ENCODE measurements at regions not wholly inside any gene's neighbourhood (a gene's known extent, or its start where the extent isn't known, plus 50 kb on each side); places are given as distances from the start of the nearest gene placed in this dataset.

DNA sequence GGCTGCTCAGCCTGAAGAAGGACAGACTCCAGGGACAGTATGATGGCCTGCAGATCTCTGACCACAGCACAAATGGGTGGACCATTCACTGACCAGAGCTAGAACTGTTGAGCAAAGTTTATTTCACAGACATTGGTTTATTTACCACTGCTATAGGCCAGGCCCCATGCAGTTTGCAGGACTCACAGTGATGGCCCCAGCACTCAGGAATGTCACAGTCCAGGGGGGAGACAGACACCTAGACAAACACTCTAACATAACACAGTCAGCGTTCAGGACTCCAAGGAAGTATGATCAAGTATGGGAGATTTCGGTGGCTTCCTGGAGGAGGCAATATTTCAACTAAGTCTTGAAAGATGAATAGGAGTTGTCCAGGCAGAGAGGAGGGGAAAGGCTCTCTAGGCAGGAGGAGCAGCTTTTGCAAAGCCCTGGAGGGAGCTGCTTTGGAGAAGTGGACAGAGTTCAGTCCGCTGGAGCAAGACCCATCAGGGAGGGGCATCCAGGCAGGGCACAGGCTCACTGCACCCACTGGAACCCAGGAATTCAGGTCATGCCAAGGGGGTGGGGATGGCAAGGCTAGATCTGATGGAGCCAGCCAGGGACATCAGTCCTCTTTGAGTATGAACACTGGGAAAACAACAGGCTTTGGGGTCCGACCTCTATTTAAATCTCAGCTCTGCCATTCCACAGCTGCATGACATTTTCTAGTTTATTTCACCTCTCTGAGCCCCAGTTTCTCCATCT lies 454.3 kb downstream of the MATN1 start:
- DNase-seq (ENCODE audit: low spot score) = no peak

- no peak for DNase-seq (ENCODE audit: low spot score)
These were observed 455.5 kb downstream of the MATN1 start for GRCh38 chr1:30267856-30268255.

GRCh38 chr1:30267046-30267445 lies 456.3 kb downstream of the MATN1 start:
- DNase-seq (ENCODE audit: low spot score) = no peak

- DNase-seq (ENCODE audit: low spot score) = no peak
These were observed 458.0 kb downstream of the MATN1 start for GRCh38 chr1:30265127-30266070.

- no peak for DNase-seq (ENCODE audit: low spot score)
These were observed 458.7 kb downstream of the MATN1 start for GRCh38 chr1:30264672-30265025.

- DNase-seq (ENCODE audit: low spot score) = no peak
These were observed 459.3 kb downstream of the MATN1 start for GRCh38 chr1:30263888-30264671.

GRCh38 chr1:30263405-30263804 lies 460.0 kb downstream of the MATN1 start:
- DNase-seq (ENCODE audit: low spot score) = no peak

GRCh38 chr1:30262158-30262557 lies 461.2 kb downstream of the MATN1 start:
- DNase-seq (ENCODE audit: low spot score) = no peak

- DNase-seq (ENCODE audit: low spot score) = no peak
These were observed 463.1 kb downstream of the MATN1 start for GRCh38 chr1:30260318-30260717.

GRCh38 chr1:30259631-30260030 lies 463.8 kb downstream of the MATN1 start:
- DNase-seq (ENCODE audit: low spot score) = no peak

DNA sequence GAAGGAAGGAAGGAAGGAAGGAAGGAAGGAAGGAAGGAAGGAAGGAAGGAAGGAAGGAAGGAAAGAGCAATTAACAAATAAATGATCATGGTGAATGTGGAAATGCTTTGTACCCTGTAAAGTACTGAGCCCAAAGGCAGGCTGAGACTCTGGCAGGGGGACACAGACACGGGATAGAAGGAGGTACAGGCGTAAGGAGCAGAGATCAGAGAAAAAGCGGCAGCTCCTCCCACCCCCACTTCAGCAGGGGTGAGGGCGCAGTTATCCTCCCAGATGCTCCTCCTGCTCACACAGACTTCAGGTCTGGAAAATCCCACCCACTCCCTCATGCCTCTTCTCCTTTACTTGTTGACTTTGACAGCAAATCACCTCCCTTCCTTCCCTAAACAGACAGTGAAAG lies 464.5 kb downstream of the MATN1 start:
- no peak for DNase-seq (ENCODE audit: low spot score)

DNA sequence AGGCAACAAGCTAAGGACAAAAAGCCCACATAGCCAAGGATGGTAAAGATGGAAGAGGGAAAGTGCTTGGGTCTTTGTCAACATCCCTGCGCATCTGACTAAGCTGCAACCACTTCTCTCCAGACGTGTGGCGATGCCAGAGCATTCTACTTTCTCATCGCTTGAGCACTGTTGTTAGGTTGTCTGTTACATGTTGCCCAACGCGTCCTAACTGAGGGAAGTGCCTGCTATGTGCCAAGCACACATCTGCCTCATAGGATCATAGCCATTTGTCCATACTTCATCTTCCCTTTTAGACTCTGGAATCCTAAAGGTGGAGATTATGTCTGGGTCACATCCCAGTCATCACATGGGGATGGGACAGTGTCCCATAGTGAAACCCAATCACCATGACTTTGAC lies 464.9 kb downstream of the MATN1 start:
- DNase-seq (ENCODE audit: low spot score) = no peak

DNA sequence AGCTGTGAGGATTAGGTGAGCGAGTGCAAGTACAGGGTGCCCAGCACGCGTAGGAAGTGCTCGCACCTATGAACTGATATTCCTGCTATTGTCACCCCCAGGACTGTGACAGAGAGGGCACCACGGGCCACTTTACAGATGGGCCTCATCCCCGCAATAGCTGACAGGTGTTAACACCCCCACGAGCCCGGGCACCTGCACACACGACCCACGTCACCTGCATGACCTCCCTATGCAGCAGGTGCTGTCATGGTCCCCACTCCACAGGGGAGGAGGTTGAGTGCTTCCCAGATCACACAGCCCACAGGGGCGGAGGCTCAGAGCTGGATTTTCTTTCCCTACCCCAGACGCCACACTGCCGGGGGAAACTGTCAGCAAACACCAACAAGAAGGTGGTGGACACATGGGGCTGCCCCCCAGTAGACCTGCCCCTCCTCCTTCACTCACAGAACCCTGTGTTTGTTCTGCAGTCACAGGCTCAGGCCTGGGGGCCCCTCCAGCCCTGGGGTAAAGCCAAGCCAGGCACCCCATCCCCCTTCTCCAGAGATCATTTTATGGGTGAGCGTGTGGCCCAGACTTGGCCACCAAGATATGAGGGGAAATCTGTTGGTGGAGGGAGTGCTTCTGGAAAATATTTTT lies 465.5 kb downstream of the MATN1 start:
- no peak for DNase-seq (ENCODE audit: low spot score)

GRCh38 chr1:30257322-30257721 lies 466.1 kb downstream of the MATN1 start:
- no peak for DNase-seq (ENCODE audit: low spot score)

DNA sequence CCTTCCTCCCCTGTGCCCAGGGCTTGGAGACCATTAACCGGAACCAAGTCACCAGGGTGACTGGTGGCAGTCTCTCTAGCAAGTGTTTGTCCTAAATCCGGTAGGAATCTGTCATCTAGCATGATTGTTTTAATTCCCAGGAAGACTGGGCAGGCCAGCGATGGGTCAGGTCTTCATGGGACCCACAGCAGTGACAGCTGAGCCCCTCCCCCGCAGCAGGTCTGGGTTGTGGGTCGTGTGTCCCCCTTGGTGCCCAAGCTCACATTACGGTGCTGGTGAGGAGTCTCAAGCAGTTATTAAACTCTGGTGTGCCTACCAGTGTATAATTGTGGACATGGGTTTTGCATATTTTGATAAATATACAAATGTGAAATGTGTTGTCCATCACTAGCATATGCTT lies 466.5 kb downstream of the MATN1 start:
- no peak for DNase-seq (ENCODE audit: low spot score)

- DNase-seq (ENCODE audit: low spot score) = no peak
These were observed 468.2 kb downstream of the MATN1 start for GRCh38 chr1:30255111-30255724.

DNA sequence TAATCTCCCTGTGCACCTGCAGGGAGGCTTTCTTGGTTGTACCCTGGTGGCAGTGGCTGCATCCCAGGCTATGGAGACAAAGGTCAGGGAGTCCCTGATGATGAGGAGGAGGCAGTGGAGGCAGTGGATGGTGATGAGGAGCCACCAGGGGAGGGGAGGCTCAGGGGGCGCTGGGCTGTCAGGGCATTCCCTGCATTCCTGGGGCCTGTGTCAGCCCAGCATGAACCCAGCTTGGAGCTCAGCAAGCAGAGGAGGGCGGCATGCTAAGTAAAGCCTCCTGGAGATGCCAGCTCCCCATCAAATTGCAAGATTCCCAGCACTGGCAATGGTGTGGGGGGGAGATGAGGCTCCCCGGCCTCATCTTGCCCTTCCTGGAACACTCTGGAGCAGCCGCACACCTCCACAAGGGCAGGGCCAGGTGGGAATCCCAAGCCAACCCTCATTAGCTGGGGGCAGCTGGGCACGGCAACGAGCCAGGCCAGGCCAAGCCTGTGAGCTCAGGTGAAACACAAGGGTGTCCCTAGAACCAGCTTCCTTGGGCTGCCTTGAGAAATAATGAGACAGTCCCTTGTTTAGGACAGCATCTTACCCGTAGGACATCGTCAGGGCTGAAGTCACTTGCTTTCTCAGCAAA lies 469.5 kb downstream of the MATN1 start:
- no peak for DNase-seq (ENCODE audit: low spot score)

- no peak for DNase-seq (ENCODE audit: low spot score)
These were observed 470.0 kb downstream of the MATN1 start for GRCh38 chr1:30253361-30253760.

DNA sequence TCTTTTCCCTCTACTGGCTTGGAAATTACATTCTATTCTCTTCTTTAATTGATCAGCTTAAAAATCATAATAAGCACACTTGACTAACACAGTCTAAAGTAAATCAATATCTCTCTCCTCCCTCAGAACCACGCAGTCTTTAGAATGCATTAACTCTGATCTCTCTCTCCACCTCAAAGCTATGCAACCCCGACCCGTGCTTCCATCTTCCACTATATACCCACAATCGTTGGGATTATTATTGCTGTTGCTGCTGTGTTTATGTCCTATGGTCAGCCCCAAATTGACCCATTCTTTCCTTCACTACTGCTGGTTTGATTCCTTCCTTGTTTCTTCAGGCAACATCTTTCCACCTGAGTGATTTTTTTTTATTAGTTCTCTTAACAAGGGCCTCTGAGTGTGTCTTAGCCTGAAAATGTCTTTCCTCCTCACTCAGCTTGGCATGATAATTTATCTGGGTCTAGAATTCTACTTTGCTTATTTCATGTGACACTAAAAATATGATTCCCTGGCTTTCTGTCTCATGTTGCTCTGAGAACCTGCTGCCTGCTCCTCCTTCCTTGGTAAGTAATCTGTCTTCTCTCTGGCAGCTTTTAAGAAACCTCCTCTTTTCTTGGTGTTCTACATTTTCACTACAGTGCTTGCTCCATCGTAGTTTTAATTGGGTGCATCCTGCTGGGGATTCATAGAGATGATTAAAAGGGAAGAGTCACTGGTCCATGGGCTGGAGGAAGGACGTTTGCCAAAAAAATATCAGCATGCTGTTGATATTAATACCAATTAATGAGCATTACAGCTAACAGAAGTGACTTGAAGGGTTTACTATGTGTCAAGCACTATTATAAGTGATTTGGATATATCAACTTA lies 472.2 kb downstream of the MATN1 start:
- no peak for DNase-seq (ENCODE audit: low spot score)

DNA sequence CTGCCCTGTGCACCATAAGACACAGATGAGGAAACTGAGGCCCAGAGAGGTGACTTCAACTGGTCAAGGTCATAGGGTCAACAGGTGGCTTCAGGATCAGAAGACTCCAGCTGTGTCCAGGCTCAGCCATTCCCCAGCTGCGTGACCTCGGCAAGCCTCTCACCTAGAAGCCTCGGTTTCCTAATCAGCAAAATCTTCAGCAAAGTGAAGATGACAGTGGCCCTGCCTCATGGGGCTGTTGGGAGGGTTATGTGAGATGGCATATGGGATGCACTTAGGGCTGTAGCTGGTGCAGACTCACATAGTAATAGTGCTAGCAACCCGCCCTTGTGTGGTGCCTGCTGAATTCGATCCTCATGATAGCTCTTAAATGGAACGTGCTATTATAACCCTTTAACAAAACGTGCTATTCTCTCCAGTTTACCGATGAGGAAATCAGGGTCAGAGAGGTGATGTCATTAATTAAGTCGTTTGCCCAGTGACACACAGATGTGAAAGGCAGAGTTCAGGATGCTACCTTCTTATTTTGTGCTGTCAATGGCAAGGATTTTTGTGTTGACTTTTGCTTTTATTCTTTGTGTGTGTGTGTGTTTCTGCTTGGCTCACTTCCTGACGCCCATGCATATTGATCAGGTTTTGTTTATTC lies 472.9 kb downstream of the MATN1 start:
- no peak for DNase-seq (ENCODE audit: low spot score)
